ENCODE measurements at regions not wholly inside any gene's neighbourhood (a gene's known extent, or its start where the extent isn't known, plus 50 kb on each side); places are given as distances from the start of the nearest gene placed in this dataset.

DNA sequence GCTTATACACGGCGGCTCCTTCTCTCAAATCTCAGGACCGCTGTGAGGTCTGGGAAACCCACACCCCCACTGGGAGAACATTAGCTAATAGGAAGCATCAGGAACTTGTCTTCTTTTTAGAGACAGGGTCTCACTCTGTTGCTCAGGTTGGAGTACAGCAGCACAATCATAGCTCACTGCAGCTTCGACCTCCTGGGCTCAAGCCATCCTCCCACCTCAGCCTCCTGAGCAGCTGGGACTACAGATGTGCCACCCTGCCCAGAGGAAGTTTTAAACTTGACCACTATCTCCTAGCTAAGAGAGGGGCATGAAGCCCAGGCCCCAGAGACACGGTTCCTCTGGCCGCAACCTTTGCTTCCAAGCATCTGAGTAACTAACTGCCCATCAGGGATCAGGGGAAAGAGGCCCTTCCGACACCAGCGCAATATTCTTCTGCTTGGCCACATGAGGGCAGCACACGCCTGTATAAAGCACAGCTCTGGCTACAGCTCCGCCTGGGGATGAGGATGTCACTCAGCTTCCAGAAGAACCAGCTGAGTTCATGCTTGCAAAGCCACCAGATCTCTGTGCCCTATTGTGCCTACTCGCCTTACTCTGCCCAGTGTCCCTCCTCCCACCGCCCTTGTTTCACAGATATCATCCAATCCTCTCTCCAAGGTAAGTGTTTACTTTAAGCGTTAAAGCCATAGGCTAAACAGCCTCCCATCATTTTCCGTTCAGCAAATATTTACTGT, 57.6 kb upstream of the SLC6A11 start:
- CTCF ChIA-PET, result interaction anchor here (0.6 to 1.1 kb wide), 11 partner anchors 12 to 397 kb away, joined by 3 to 5 read pairs (median 3); no protein-coding TSS in a partner anchor
- POLR2A ChIA-PET (ENCODE audit: low non-redundant PET), result no interaction called here
- peak; percentile 76 for DNase-seq (ENCODE audit: low spot score)
- no peak overlapping the region for H3K27ac ChIP-seq
- TF ChIP-seq, protein P1, sequence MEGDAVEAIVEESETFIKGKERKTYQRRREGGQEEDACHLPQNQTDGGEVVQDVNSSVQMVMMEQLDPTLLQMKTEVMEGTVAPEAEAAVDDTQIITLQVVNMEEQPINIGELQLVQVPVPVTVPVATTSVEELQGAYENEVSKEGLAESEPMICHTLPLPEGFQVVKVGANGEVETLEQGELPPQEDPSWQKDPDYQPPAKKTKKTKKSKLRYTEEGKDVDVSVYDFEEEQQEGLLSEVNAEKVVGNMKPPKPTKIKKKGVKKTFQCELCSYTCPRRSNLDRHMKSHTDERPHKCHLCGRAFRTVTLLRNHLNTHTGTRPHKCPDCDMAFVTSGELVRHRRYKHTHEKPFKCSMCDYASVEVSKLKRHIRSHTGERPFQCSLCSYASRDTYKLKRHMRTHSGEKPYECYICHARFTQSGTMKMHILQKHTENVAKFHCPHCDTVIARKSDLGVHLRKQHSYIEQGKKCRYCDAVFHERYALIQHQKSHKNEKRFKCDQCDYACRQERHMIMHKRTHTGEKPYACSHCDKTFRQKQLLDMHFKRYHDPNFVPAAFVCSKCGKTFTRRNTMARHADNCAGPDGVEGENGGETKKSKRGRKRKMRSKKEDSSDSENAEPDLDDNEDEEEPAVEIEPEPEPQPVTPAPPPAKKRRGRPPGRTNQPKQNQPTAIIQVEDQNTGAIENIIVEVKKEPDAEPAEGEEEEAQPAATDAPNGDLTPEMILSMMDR (conservative IDR thresholded peaks at IDR 0.05; ENCODE audit: low read depth), result peak; percentile 70

- no peak for DNase-seq (ENCODE audit: low spot score)
- ChIA-PET CTCF (no interaction called here), POLR2A (ENCODE audit: low non-redundant PET) (no interaction called here)
- H3K27ac ChIP-seq, result no peak overlapping the region
- TF ChIP-seq, protein P1 (conservative IDR thresholded peaks at IDR 0.05; ENCODE audit: low read depth), result no peak
These were observed 56.5 kb upstream of the SLC6A11 start for GRCh38 chr3:10759495-10759894.

GRCh38 chr3:10760199-10760598, 55.8 kb upstream of the SLC6A11 start:
- ChIA-PET POLR2A (ENCODE audit: low non-redundant PET) (no interaction called here), CTCF (interaction anchor here (1.6 kb wide), 1 partner anchor 12 kb away, joined by 10 read pairs; no protein-coding TSS in a partner anchor)
- TF ChIP-seq, protein P1 (conservative IDR thresholded peaks at IDR 0.05; ENCODE audit: low read depth), result no peak
- H3K27ac ChIP-seq, result no peak overlapping the region
- no peak for DNase-seq (ENCODE audit: low spot score)

GRCh38 chr3:10761583-10761982, 54.4 kb upstream of the SLC6A11 start:
- DNase-seq (ENCODE audit: low spot score), result no peak
- H3K27ac ChIP-seq, result no peak overlapping the region
- TF ChIP-seq, protein P1 (conservative IDR thresholded peaks at IDR 0.05; ENCODE audit: low read depth), result no peak
- POLR2A ChIA-PET (ENCODE audit: low non-redundant PET), result no interaction called here
- CTCF ChIA-PET, result interaction anchor here (0.8 to 1.6 kb wide), 2 partner anchors 11 to 49 kb away, joined by 3 to 10 read pairs; no protein-coding TSS in a partner anchor

DNA sequence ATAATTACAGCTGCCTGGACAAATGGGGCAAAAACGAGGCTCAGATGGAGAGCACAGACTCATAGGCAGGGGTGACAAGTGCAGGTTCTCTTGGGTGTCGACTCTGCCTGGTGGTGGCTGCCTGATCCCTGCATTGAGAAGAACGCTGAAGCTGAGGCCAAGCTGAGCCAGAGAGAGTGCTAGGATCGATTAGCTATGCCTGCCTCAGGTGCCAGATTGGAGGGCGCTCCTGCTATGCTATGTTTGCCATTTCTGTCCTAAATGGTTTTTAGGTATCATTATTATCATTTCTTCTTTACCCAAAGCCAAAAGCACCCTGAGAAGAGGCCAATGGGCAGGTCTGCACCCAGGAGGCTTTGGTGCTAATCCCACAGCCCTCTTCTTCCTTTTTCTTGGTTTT, 53.9 kb upstream of the SLC6A11 start:
- ChIA-PET POLR2A (ENCODE audit: low non-redundant PET) (no interaction called here), CTCF (interaction anchor here (0.5 to 0.8 kb wide), 2 partner anchors 48 to 51 kb away, joined by 3 to 6 read pairs; no protein-coding TSS in a partner anchor)
- TF ChIP-seq, protein P1 (conservative IDR thresholded peaks at IDR 0.05; ENCODE audit: low read depth), result no peak
- no peak overlapping the region for H3K27ac ChIP-seq
- DNase-seq (ENCODE audit: low spot score), result no peak

DNA sequence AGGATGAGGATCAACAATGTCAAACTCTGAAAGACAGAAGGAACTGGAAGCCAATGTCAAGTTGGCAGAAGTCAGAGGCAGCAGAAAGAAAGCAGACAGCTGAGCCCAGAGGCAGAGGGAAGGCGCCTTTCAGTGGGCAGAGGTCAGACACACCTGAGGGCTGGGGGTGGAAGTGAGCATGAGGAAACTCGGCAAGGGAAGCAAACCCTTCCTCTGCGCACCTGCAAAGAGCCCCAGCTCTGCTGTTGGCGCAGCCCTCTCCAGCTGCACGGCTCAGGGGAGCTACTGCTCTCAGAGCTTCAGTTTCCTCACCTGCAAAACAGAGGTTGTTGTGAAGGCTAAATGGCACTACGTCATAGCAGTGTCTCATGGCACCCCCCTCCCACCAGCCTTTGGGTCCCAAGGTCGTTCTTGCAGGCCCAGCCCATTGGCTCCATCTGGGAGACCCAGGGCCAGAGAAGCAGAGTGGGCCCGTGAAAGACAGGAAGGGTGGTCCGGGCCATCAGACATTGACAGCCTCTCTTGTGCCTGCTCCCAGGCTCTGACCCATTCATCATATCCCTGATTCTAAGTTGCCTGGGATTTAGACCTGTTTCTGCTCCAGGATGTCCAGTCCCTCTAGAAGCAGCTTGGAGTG, 53.3 kb upstream of the SLC6A11 start:
- ChIA-PET POLR2A (ENCODE audit: low non-redundant PET) (no interaction called here), CTCF (interaction anchor here (0.5 kb wide), 1 partner anchor 51 kb away, joined by 6 read pairs; no protein-coding TSS in a partner anchor)
- TF ChIP-seq, protein P1 (conservative IDR thresholded peaks at IDR 0.05; ENCODE audit: low read depth), result no peak
- H3K27ac ChIP-seq, result no peak overlapping the region
- no peak for DNase-seq (ENCODE audit: low spot score)
